GM23248 (cell line): ENCODE measurements at regions not wholly inside any gene's neighbourhood (a gene's known extent, or its start where the extent isn't known, plus 50 kb on each side); places are given as distances from the start of the nearest gene placed in this dataset.

Experiments
- EZH2 ChIP-seq: fragments of 200-600 bp; sonication (generic); IDR thresholded peaks from 2 replicates; pipeline ENCODE4 v1.6.1; 2018; ENCODE audit warnings: antibody characterized with exemption, mild to moderate bottlenecking; ENCODE audit not compliant: insufficient read depth, poor library complexity, severe bottlenecking
- EZH2phosphoT487 ChIP-seq: fragments of 200-600 bp; sonication (generic); IDR thresholded peaks from 2 replicates; pipeline ENCODE4 v1.6.1; 2018; ENCODE audit warnings: antibody characterized with exemption, moderate library complexity, mild to moderate bottlenecking, low read depth; ENCODE audit not compliant: insufficient read depth

DNA sequence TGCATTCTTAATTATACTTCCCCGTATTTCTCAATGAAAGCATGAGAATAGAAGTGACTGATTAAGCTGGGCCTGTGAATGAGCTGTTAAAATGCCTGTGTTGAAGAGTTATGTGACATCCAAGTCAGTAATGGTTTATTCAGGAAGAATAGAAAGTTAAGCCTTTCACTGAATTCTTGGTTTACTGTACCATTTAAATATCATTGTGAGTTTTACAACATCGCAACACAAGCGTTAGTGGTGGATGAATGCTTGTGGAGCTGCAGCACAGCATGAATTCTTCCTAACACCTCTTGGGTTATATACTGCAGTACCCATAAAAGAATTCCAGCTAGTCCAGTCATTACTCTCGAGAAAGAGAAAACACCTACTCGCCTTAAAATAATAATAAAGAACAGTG, 257.8 kb downstream of the JRKL start:
- no peak for TF ChIP-seq EZH2
- no peak for TF ChIP-seq EZH2phosphoT487
